Trophoblast cell (in vitro differentiated cells and primary cell): ENCODE measurements at regions not wholly inside any gene's neighbourhood (a gene's known extent, or its start where the extent isn't known, plus 50 kb on each side); places are given as distances from the start of the nearest gene placed in this dataset.
A peak's percentile ranks its signal among the peaks of the same experiment; 100 is the strongest.

Experiments
- DNase-seq, 2 donors: peaks; one replicate each; pipeline ENCODE4 v3.0.0-alpha.2; 2016
- H2AFZ ChIP-seq: 2 replicates; pipeline ENCODE4 v1.6.1; 2013; ENCODE audit warnings: low read length, moderate library complexity, mild to moderate bottlenecking; ENCODE audit not compliant: insufficient read depth, poor library complexity
- H2AK5ac ChIP-seq: 2 replicates; pipeline ENCODE4 v1.6.1; 2013; ENCODE audit warnings: mild to moderate bottlenecking, low read length
- H2BK120ac ChIP-seq: 2 replicates; pipeline ENCODE4 v1.6.1; 2013; ENCODE audit warnings: low read length, mild to moderate bottlenecking, moderate library complexity; ENCODE audit not compliant: insufficient read depth, poor library complexity
- H2BK12ac ChIP-seq: 2 replicates; pipeline ENCODE4 v1.6.1; 2013; ENCODE audit warnings: mild to moderate bottlenecking, low read length, moderate library complexity
- H2BK5ac ChIP-seq: 2 replicates; pipeline ENCODE4 v1.6.1; 2013; ENCODE audit warnings: low read length, low read depth, moderate library complexity, mild to moderate bottlenecking; ENCODE audit not compliant: poor library complexity
- H3K14ac ChIP-seq: 2 replicates; pipeline ENCODE4 v1.6.1; 2013; ENCODE audit warnings: mild to moderate bottlenecking, low read length
- H3K18ac ChIP-seq: 2 replicates; pipeline ENCODE4 v1.6.1; 2013; ENCODE audit warnings: mild to moderate bottlenecking, low read length
- H3K23ac ChIP-seq: 2 replicates; pipeline ENCODE4 v1.6.1; 2013; ENCODE audit warnings: low read length
- H3K27ac ChIP-seq: 2 replicates; pipeline ENCODE4 v1.5.1; 2013; ENCODE audit warnings: low read depth, mild to moderate bottlenecking, inconsistent platforms, low read length, moderate library complexity
- H3K27me3 ChIP-seq: 2 replicates; pipeline ENCODE4 v1.6.1; 2013; ENCODE audit warnings: inconsistent platforms, mild to moderate bottlenecking, low read length, moderate library complexity; ENCODE audit not compliant: insufficient read depth
- H3K36me3 ChIP-seq, 2 experiments: 1 replicate in 1 of 2; 2 replicates in 1 of 2; pipeline ENCODE4 v1.6.1; 2013; ENCODE audit warnings: low read length in 2 of 2, mild to moderate bottlenecking in 2 of 2, moderate library complexity in 1 of 2; ENCODE audit not compliant: insufficient read depth in 2 of 2, control insufficient read depth in 1 of 2
- H3K4ac ChIP-seq: 2 replicates; pipeline ENCODE4 v1.6.1; 2013; ENCODE audit warnings: low read depth, mild to moderate bottlenecking, low read length, moderate library complexity
- H3K4me1 ChIP-seq, 2 experiments: 1 replicate in 1 of 2; 2 replicates in 1 of 2; pipeline ENCODE4 v1.6.1; 2013; ENCODE audit warnings: low read length in 2 of 2, mild to moderate bottlenecking in 2 of 2, moderate library complexity in 1 of 2; ENCODE audit not compliant: insufficient read depth in 2 of 2, control insufficient read depth in 1 of 2
- H3K4me2 ChIP-seq: 2 replicates; pipeline ENCODE4 v1.6.1; 2013; ENCODE audit warnings: inconsistent platforms, mild to moderate bottlenecking, low read length, moderate library complexity
- H3K4me3 ChIP-seq: 2 replicates; pipeline ENCODE4 v1.5.1; 2013; ENCODE audit warnings: mild to moderate bottlenecking, low read depth, low read length, inconsistent platforms
- H3K79me1 ChIP-seq: one replicate; pipeline ENCODE4 v1.6.1; 2013; ENCODE audit warnings: low read length
- H3K79me2 ChIP-seq: 2 replicates; pipeline ENCODE4 v1.6.1; 2013; ENCODE audit warnings: low read length, mild to moderate bottlenecking; ENCODE audit not compliant: control insufficient read depth, insufficient read depth, poor library complexity
- H3K9ac ChIP-seq: 2 replicates; pipeline ENCODE4 v1.6.1; 2013; ENCODE audit warnings: mild to moderate bottlenecking, low read length
- H3K9me3 ChIP-seq: 2 replicates; pipeline ENCODE4 v1.6.1; 2013; ENCODE audit warnings: low read depth, mild to moderate bottlenecking, control low read depth, inconsistent platforms, low read length; ENCODE audit not compliant: insufficient read depth
- H4K12ac ChIP-seq: 2 replicates; pipeline ENCODE4 v1.6.1; 2013; ENCODE audit warnings: low read depth, mild to moderate bottlenecking, low read length, moderate library complexity
- H4K8ac ChIP-seq: 2 replicates; pipeline ENCODE4 v1.6.1; 2013; ENCODE audit warnings: low read depth, mild to moderate bottlenecking, low read length, moderate library complexity
- H4K91ac ChIP-seq: one replicate; pipeline ENCODE4 v1.6.1; 2013; ENCODE audit warnings: low read depth, mild to moderate bottlenecking, low read length, moderate library complexity
- WGBS: extraction: QIAGEN DNeasy Blood & Tissue Kit; methylation state at CpG from one replicate; pipeline ENCODE4 v1.1.7; 2013; ENCODE audit warnings: missing lambda C conversion rate; ENCODE audit not compliant: insufficient read length, insufficient coverage; ENCODE audit errors: extremely low coverage; 5-methylcytosine and 5-hydroxymethylcytosine counted together

DNA sequence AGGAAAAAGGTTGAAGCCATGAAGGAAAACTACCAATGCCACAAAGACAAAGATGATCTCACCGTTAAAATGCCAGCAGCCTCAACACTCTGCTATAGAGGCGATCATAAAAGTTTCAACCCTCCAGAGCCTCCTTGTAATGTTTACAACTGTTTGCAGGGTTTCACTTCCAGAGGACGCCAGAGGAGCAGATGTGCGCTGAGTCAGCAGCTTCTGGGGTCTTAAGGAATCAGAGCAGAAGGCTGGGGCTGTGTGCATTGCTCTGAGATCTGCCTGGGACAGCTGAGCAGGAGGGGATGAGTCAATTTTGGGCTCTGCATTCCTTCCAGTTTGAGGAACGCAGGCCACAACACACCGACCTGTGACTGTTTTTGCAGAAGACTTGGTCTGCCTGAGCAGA is 98.3 kb downstream of the TMEM130 start:
- Histone ChIP-seq H3K27ac (no peak overlapping the region), H2AFZ (no peak overlapping the region), H4K8ac (no peak overlapping the region)

DNA sequence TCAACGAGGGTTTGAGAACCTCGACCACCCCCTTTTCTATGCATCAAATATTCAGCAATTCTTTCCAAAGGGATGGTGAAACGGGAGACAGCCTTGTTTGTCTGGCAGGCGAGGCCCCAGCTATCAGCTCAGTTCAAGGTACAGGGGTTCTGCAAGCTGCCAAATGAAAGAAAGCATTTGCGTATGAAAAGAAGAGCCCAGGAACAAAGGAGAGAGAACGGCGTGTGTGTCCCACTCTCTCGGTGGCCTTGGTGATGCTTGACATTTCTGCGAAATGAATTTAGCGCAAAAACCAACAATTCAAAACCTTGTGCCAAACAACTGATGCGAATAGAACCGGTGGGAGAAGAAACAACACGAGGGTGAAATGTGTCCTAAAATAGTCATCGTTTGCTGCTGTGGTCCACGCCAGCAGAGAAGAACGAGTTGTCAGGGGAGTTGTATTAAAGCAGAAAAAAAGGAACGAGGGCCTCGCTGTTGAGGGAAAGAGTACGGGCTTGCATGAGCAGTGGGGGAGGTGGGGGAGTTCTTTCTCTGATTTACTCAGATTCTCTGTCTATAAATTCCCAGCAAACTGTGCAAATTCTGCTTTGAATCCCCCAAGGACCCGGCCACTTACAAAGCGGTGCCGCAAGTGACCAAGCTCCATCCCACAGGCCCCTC is 97.7 kb downstream of the TMEM130 start:
- H3K27ac ChIP-seq, result no peak overlapping the region
- no peak overlapping the region for H3K4me3 ChIP-seq
- no peak overlapping the region for H2BK5ac ChIP-seq
- H3K9me3 ChIP-seq, result no peaks in the 10 kb centered on the region
- H2BK12ac ChIP-seq, result no peak overlapping the region
- no peak overlapping the region for H2AK5ac ChIP-seq
- no CpG with 5 or more reads among the region's 22 CpGs for WGBS
- H3K18ac ChIP-seq, result no peak overlapping the region
- no peak overlapping the region for H3K23ac ChIP-seq
- no peak overlapping the region for H4K8ac ChIP-seq
- no peak for DNase-seq
- H3K79me2 ChIP-seq, result no peaks in the 10 kb centered on the region
- no peaks in the 10 kb centered on the region for H3K79me1 ChIP-seq
- H3K4me2 ChIP-seq, result peak overlapping the region; percentile 35
- H2BK120ac ChIP-seq, result no peak overlapping the region
- H4K91ac ChIP-seq, result no peak overlapping the region
- H3K27me3 ChIP-seq, result no peaks in the 10 kb centered on the region
- no peak overlapping the region for H3K4ac ChIP-seq
- no peaks in the 10 kb centered on the region for H3K36me3 ChIP-seq
- H4K12ac ChIP-seq, result no peak overlapping the region
- no peak overlapping the region for H3K14ac ChIP-seq
- no peak overlapping the region for H3K9ac ChIP-seq
- H3K4me1 ChIP-seq, result peaks cover 4 to 16% of the 10 kb centered on the region in 2 experiments
- H2AFZ ChIP-seq, result no peak overlapping the region

More for the DNA sequence above, 98.3 kb downstream of the TMEM130 start:
- Histone ChIP-seq H4K91ac (no peak overlapping the region), H2AK5ac (no peak overlapping the region), H3K9me3 (no peaks in the 10 kb centered on the region), H3K4me2 (peak overlapping the region; percentile 35), H3K14ac (no peak overlapping the region), H2BK120ac (no peak overlapping the region), H3K4me1 (peaks cover 4 to 13% of the 10 kb centered on the region in 2 experiments), H3K4me3 (no peak overlapping the region), H2BK12ac (no peak overlapping the region), H4K12ac (no peak overlapping the region), H3K79me2 (no peaks in the 10 kb centered on the region), H3K36me3 (no peaks in the 10 kb centered on the region), H3K79me1 (no peaks in the 10 kb centered on the region), H3K23ac (no peak overlapping the region), H3K4ac (no peak overlapping the region), H2BK5ac (no peak overlapping the region), H3K9ac (no peak overlapping the region), H3K18ac (no peak overlapping the region), H3K27me3 (no peaks in the 10 kb centered on the region)
- WGBS, result no CpG with 5 or more reads among the region's 6 CpGs
- DNase-seq, result peak; percentile 60 to 86

DNA sequence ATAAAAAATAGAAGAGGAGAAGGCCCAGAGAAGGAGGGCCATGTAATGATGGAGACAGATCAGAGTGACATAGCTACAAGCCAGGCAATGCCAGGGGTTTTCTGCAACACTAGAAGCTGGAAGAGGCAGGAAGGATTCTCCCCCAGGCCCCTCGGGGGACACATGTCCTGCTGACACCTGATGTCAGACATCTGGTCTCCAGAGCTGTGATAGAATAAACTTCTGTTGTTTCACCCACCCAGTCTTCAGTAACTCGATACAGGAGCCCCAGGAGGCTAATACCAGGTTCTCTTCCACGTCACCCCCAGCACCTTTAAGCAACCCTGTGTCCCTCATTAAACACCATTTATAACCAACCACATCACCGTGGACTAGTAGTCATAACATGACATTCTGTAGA is 94.9 kb downstream of the TMEM130 start:
- no peak for DNase-seq
- H2BK12ac ChIP-seq, result no peak overlapping the region

DNA sequence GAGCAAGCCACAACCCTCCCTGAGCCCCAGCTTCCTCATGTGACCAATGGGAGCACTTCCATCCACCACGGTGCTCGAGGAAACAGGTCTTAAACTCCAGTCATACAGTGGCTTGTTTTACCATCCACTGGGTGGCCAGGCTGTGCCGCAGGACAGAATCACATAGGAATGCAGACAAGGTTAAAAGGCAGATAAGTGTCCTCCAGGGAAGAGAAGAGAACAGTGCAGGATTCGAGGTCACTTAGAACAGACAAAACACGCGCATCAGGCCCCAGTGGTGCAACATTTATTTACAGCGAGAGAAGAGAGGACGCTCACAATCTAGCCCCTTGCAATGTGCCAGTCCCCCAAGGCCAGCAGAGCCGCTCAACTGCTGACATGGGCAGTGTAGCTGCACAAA is 92.8 kb downstream of the TMEM130 start:
- Histone ChIP-seq H4K12ac (no peak overlapping the region), H3K9me3 (no peaks in the 10 kb centered on the region), H3K4me1 (peaks cover 12 to 24% of the 10 kb centered on the region in 2 experiments), H3K4me2 (no peak overlapping the region), H3K4ac (no peak overlapping the region), H3K18ac (no peak overlapping the region), H2BK5ac (no peak overlapping the region), H4K8ac (no peak overlapping the region), H3K36me3 (no peaks in the 10 kb centered on the region), H2BK120ac (no peak overlapping the region), H3K14ac (no peak overlapping the region), H3K27ac (no peak overlapping the region), H2AK5ac (no peak overlapping the region), H3K27me3 (no peaks in the 10 kb centered on the region), H3K9ac (no peak overlapping the region), H3K4me3 (no peak overlapping the region), H2BK12ac (no peak overlapping the region), H2AFZ (no peak overlapping the region), H4K91ac (no peak overlapping the region), H3K79me2 (no peaks in the 10 kb centered on the region), H3K23ac (no peak overlapping the region), H3K79me1 (peaks cover 6% of the 10 kb centered on the region)
- DNase-seq, result peak in 1 of 2 donors; percentile 17
- no CpG with 5 or more reads among the region's 9 CpGs for WGBS

More for the DNA sequence above, 94.9 kb downstream of the TMEM130 start:
- no peak overlapping the region for H4K8ac ChIP-seq
- H3K14ac ChIP-seq, result no peak overlapping the region
- no peak overlapping the region for H3K9ac ChIP-seq
- H4K91ac ChIP-seq, result no peak overlapping the region
- no peak overlapping the region for H3K4me2 ChIP-seq
- H3K18ac ChIP-seq, result no peak overlapping the region
- no peak overlapping the region for H2AFZ ChIP-seq
- H3K36me3 ChIP-seq, result no peaks in the 10 kb centered on the region
- H3K27me3 ChIP-seq, result no peaks in the 10 kb centered on the region
- H2BK120ac ChIP-seq, result no peak overlapping the region
- no peaks in the 10 kb centered on the region for H3K79me1 ChIP-seq
- no peak overlapping the region for H3K23ac ChIP-seq
- no peaks in the 10 kb centered on the region for H3K9me3 ChIP-seq
- peaks cover 6 to 22% of the 10 kb centered on the region in 2 experiments for H3K4me1 ChIP-seq
- no peak overlapping the region for H4K12ac ChIP-seq
- H3K4ac ChIP-seq, result no peak overlapping the region
- H3K27ac ChIP-seq, result no peak overlapping the region
- H2AK5ac ChIP-seq, result no peak overlapping the region
- no CpG with 5 or more reads among the region's 4 CpGs for WGBS
- H3K4me3 ChIP-seq, result no peak overlapping the region
- no peaks in the 10 kb centered on the region for H3K79me2 ChIP-seq
- no peak overlapping the region for H2BK5ac ChIP-seq
